GM19467 (cell line): ENCODE measurements at regions not wholly inside any gene's neighbourhood (a gene's known extent, or its start where the extent isn't known, plus 50 kb on each side); places are given as distances from the start of the nearest gene placed in this dataset.

Source experiments
- ATAC-seq: cut with Tn5 transposase; IDR thresholded peaks from one replicate; pipeline ENCODE4 v1.9.1; 2021; ENCODE audit warnings: mild to moderate bottlenecking, moderate library complexity; ENCODE audit not compliant: unreplicated experiment

DNA sequence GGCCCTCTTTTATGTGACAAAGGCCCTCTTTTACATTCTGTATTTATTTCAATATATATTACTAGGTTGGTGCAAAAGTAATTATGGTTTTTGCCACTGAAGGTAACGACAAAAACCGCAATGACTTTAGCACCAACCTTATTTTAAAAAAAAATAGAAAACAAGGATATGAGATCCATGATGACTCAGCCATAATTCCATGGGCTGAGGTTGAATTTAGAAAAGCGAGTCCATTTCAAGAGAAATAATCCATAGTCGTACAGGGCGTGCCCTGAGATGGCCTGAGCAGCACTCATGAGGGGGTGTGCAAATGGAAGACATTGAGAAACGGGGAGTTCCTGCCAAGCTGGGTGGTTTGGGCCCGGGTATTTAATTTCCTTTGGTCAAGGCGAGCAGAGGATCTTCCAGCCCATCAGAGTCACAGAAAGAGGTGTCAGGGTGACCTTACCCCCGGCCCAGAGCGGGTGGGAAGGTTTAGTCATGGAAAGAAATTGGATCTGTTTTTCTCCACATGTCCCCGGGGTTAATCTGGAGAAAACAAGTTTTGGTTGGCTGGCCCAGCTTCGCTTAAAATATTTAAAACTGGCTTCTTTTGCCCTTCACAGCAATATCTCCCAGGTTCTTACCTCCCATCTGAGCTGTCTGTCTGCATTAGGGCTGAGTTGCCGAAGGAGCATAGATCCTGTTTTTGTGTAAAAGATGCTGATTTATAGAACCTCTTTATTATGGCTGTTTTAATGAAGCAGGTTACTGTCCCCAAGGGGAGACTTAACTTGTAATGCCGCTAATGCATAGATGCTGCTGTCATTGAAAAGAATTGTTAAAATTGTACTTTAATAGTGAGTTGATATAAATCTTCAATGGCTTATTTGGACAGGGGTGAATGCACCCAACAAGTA, 255.6 kb downstream of the PREX1 start:
- no peak for ATAC-seq

- ATAC-seq, result no peak
These were observed 258.1 kb downstream of the PREX1 start for GRCh38 chr20:48569679-48570078.

- ATAC-seq, result no peak
These were observed 259.3 kb downstream of the PREX1 start for GRCh38 chr20:48568520-48568919.

DNA sequence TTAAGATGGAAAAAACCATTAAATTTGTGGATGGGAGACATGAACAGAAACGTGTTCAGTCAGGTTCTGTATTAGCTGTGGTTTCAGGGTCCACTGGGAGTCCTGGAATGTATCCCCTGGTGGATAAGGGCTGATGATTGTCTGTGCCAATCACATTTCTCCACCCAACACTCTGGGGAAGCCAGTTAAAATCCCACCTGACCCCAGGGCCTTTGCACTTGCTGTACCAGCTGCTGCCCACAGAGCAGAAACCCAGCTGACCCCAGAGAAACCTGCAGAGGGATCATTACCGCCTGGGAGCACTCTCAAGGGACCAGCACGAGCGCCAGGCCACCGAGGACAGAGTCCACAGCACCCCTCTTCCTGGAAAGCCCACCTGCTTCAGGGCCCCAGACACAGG, 260.7 kb downstream of the PREX1 start:
- ATAC-seq, result no peak

- no peak for ATAC-seq
These were observed 262.7 kb downstream of the PREX1 start for GRCh38 chr20:48564982-48565539.

- no peak for ATAC-seq
These were observed 264.5 kb downstream of the PREX1 start for GRCh38 chr20:48563191-48563870.

- ATAC-seq, result no peak
These were observed 265.1 kb downstream of the PREX1 start for GRCh38 chr20:48562586-48563116.

DNA sequence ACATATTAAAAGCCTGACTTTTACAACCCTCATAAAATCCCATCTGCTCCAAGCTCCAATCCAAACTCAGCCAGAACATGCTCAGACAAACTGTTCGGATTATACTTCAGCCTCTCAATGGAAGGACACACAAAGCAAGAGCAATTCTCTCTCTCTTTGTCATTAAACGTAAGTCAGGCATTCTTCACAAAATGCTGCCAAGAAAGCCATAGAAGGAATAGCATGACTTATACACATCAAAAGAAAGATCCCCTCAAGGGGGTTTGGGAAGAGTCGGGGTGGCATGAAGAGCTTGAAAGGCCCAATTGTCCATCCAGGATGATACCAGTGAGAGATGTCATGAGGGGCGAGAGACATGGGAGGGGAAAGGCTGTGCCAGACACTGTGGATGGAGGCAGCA, 268.9 kb downstream of the PREX1 start:
- ATAC-seq, result no peak

DNA sequence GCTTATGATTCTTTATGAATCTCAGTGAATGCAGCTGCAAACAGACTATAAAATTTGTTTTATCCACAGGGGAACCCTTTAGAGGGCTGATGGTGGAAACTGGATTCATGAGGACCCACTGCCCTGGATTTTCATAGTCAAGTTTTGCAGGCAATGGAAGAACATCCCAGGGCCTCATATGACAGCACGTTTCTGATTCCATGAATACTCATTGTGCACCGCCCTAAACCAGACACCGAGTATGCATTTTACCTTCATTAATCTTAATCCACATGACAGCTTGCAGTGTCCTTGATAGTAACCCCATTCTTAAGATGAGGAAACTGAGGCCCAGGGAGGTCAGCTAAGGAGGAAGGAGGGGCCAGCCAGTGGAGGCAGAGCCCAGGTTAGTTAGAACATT, 270.4 kb downstream of the PREX1 start:
- ATAC-seq, result no peak

GRCh38 chr20:48556956-48557355, 270.8 kb downstream of the PREX1 start:
- no peak for ATAC-seq

DNA sequence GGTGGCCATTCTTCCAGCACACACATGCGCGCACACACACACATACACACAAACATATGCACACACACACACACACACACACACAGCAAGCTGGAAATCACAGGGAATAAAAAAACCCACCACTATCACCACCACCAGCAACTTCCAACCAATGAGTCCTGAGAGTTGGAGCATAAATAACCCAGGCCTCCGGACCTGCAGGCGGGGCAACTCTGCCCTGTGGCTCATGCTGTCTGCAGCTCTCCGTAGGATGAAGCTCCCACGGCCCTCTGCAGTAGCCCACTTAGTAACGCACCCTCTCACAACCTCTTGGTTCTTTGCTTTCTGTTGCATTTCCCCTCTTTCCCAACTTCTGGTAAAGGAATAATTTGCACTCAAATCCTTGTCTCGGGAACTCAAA, 275.2 kb downstream of the PREX1 start:
- ATAC-seq, result no peak

DNA sequence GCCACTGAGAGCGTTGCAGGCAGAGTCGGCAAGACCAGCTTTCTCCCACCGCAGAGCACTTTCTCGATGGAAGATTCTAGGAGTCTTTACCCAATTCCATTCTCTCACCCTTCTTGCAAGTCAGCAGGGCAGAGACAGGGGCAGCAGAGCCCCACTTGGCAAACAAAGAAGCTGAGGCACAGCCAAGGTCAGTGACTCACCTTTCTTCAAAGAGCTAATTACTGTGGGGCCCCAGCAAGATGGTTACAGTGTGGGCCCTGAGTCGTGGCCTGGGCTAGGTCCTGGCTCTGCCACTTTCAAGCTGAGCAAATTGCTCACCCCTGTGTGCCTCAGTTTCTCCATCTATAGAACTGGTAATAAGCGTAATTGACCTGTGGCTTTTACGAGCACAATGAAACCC, 277.0 kb downstream of the PREX1 start:
- ATAC-seq, result no peak

DNA sequence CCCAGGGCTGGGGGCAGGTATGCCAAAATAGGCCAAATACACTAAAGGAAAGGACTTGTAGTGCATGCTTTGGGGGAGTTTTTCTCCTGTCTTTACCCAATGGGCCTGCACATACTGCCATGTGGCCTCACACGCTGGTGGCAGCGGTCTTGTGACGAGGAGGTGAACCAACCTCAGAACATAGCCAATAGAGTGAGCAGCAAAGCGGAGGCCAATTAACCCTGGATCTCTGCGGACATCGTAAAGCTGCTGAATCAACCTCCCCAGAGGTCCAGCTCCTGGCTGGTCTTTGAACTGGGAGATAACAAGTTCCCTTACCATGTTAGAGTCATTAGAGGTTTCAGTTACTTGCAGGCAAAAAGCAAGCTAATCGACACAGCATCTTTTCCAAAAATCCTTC, 280.1 kb downstream of the PREX1 start:
- ATAC-seq, result no peak

GRCh38 chr20:48544402-48545339, 283.1 kb downstream of the PREX1 start:
- ATAC-seq, result no peak

GRCh38 chr20:48541581-48542071, 286.2 kb downstream of the PREX1 start:
- no peak for ATAC-seq

DNA sequence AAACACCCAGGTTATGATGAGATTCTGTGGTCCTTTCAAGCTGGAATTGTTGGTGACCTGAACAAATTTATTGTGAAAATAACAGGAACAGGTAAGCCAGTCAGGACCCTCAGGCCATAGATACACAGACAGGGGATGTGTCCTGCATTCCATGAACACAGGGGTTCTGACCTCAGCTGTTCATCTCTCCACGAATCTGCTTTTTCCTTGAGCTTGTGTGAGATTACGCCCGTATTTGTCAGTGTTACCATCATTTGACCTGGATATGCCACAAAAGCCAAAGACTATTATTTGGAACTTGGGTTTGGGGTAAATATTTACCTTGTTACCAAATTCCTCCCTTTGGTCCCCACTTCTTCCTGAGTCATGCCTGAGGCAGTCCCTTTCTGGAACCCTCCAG, 288.9 kb downstream of the PREX1 start:
- no peak for ATAC-seq

- no peak for ATAC-seq
These were observed 289.6 kb downstream of the PREX1 start for GRCh38 chr20:48538058-48538825.

DNA sequence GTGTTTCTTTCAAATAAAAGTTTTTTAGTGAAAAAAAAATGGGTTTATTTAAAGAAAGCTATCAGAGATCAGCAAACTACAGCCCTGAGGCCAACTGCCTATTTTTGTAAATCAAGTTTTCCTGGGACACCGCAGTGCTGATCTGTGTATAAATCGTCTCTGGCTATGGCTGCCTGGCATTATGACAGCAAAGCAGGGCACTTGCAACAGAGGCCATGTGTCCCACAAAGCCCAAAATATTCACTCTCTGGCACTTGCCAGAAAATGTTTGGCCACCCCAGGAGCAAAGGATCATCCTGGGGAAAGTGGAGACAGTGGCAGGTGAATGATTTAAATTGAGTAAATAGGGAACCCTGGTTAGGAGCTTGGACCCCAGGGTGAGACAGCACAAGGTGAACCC, 291.6 kb downstream of the PREX1 start:
- no peak for ATAC-seq

DNA sequence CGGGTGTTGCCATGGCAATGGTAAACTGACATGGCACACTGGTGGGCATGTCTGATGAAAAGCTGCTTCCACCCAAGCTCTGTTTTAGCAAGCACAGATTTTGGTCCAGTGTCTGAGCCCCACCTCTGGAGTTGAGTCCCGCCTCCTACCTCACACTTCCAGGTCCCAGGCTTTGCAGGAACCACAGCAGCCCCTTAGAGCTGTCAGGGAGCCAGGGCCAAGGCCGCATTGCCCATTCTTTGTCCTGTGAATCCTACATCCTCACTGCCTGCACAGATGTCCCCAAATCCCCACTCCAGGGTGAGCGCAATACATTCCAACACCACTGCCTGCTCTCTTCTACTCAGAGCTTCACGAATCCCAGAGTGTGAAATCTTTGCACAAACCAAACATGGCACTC, 292.2 kb downstream of the PREX1 start:
- ATAC-seq, result no peak

DNA sequence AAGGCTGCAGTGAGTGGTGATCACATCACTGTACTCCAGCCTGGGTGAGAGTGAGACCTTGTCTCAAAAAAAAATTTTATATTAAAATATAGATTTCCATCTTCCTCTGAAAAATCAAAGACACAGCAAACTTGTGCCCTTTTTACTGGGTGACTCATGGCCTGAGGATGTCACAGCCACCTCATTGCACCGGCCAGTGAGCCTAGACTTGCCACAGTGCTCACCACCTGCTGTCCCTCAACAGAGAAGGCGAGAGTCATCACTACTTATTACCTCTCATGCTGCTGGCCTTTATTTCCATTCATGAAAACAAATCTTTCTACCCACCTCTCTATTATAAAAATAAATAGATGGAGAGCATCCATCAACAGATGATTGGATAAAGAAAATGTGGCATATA, 295.8 kb downstream of the PREX1 start:
- ATAC-seq, result no peak
